ENCODE measurements at regions not wholly inside any gene's neighbourhood (a gene's known extent, or its start where the extent isn't known, plus 50 kb on each side); places are given as distances from the start of the nearest gene placed in this dataset.

- TF ChIP-seq EZH2 (IDR thresholded peaks at IDR 0.05; ENCODE audit: low read length, missing control alignments) (no peak), CTCF (conservative IDR thresholded peaks at IDR 0.05 in 1 of 2, IDR thresholded peaks at IDR 0.05 in 1 of 2; ENCODE audit: low read depth in 1 of 2, low read length in 2 of 2) (no peak)
These were observed 150.8 kb downstream of the TGFB2 start for GRCh38 chr1:218495931-218496330.
